OCI-LY1 (cell line): ENCODE measurements at regions not wholly inside any gene's neighbourhood (a gene's known extent, or its start where the extent isn't known, plus 50 kb on each side); places are given as distances from the start of the nearest gene placed in this dataset.

ENCODE experiments used
- H2AFZ ChIP-seq: fragments of 200-600 bp; sonication (generic), shearing (Covaris generic); 2 replicates; pipeline ENCODE4 v1.6.0; 2014; ENCODE audit warnings: antibody characterized with exemption, mild to moderate bottlenecking, low read length
- H3F3A ChIP-seq: fragments of 200-600 bp; sonication (generic), shearing (Covaris generic); 2 replicates; pipeline ENCODE4 v1.6.0; 2014; ENCODE audit warnings: mild to moderate bottlenecking, antibody characterized with exemption, low read length, moderate library complexity; ENCODE audit not compliant: insufficient read depth
- H3K27ac ChIP-seq: fragments of 200-600 bp; sonication (generic); 2 replicates; pipeline ENCODE4 v1.5.1; 2014; ENCODE audit warnings: low read length, mixed run types, mild to moderate bottlenecking, low read depth; ENCODE audit not compliant: poor library complexity, severe bottlenecking
- H3K27me3 ChIP-seq: fragments of 200-600 bp; sonication (generic); 2 replicates; pipeline ENCODE4 v1.6.0; 2014; ENCODE audit warnings: antibody characterized with exemption, mild to moderate bottlenecking, low read length, moderate library complexity; ENCODE audit not compliant: insufficient read depth
- H3K36me3 ChIP-seq: fragments of 200-600 bp; sonication (generic); 2 replicates; pipeline ENCODE4 v1.6.1; 2014; ENCODE audit warnings: mild to moderate bottlenecking, antibody characterized with exemption, low read length, moderate library complexity, mixed read lengths; ENCODE audit not compliant: insufficient read depth
- H3K4me1 ChIP-seq: fragments of 200-600 bp; sonication (generic); 2 replicates; pipeline ENCODE4 v1.5.1; 2014; ENCODE audit warnings: mild to moderate bottlenecking, low read length, moderate library complexity; ENCODE audit not compliant: insufficient read depth, severe bottlenecking
- H3K4me2 ChIP-seq: fragments of 200-600 bp; sonication (generic), shearing (Covaris generic); 2 replicates; pipeline ENCODE4 v1.6.1; 2014; ENCODE audit warnings: low read length
- H3K4me3 ChIP-seq: fragments of 200-600 bp; sonication (generic); 2 replicates; pipeline ENCODE4 v1.5.1; 2014; ENCODE audit warnings: low read length, low read depth, mild to moderate bottlenecking, mixed read lengths; ENCODE audit not compliant: poor library complexity, severe bottlenecking
- H3K79me2 ChIP-seq: fragments of 200-600 bp; shearing (Covaris generic); 2 replicates; pipeline ENCODE4 v1.6.1; 2016; ENCODE audit warnings: mixed run types, low read length, mixed read lengths; ENCODE audit not compliant: insufficient read depth
- H3K9ac ChIP-seq: fragments of 200-600 bp; sonication (generic), shearing (Covaris generic); 2 replicates; pipeline ENCODE4 v1.6.1; 2014; ENCODE audit warnings: mild to moderate bottlenecking, low read length, mixed read lengths
- H3K9me2 ChIP-seq: fragments of 200-600 bp; sonication (generic), shearing (Covaris generic); 2 replicates; pipeline ENCODE4 v1.6.1; 2014; ENCODE audit warnings: low read depth, mild to moderate bottlenecking, low read length, mixed read lengths
- H3K9me3 ChIP-seq: fragments of 200-600 bp; shearing (Covaris generic); 2 replicates; pipeline ENCODE4 v1.6.1; 2014; ENCODE audit warnings: low read length, mixed read lengths
- H4K20me1 ChIP-seq: fragments of 200-600 bp; sonication (generic), shearing (Covaris generic); 2 replicates; pipeline ENCODE4 v1.6.0; 2016; ENCODE audit warnings: mild to moderate bottlenecking, low read length; ENCODE audit not compliant: insufficient read depth
- CTCF ChIP-seq: fragments of 200-600 bp; sonication (generic), shearing (Covaris generic); IDR thresholded peaks from 2 replicates; pipeline ENCODE4 v1.5.1; 2017; ENCODE audit warnings: mild to moderate bottlenecking, antibody characterized with exemption, low read length, moderate library complexity, mixed read lengths
- EZH2 ChIP-seq: fragments of 200-600 bp; sonication (generic), shearing (Covaris generic); IDR thresholded peaks from 2 replicates; pipeline ENCODE4 v1.8.0; 2017; ENCODE audit warnings: borderline replicate concordance, mixed run types, mild to moderate bottlenecking, antibody characterized with exemption, low read length, moderate library complexity, mixed read lengths

DNA sequence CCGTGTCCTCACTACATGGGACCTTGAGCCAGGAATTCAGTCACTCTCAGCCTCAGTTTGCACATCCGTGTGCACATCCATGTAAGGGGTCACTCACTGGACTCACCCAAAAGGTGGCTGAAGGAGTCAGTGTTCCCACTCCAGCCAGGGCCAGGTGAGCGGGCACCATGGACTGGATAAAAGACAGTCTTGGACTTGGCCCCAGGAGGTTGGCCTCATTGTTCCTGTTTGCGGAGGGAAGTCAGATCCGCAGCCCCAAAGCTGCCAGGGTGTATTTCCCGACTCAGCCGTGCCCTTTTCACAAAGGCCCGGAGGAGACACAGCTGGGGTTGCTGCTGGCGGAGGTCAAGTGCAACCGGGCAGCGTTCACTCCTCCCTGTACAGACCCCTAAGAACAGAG, 170.7 kb upstream of the MYL2 start:
- no peak overlapping the region for H3K4me3 ChIP-seq
- H3K27ac ChIP-seq, result no peak overlapping the region
- no peaks in the 10 kb centered on the region for H3F3A ChIP-seq
- TF ChIP-seq CTCF (no peak), EZH2 (no peak)
- H3K36me3 ChIP-seq, result no peaks in the 10 kb centered on the region
- no peaks in the 10 kb centered on the region for H3K9me2 ChIP-seq
- H3K4me1 ChIP-seq, result no peaks in the 10 kb centered on the region
- H2AFZ ChIP-seq, result no peak overlapping the region
- H3K9ac ChIP-seq, result no peak overlapping the region
- H3K4me2 ChIP-seq, result no peak overlapping the region
- H3K9me3 ChIP-seq, result no peaks in the 10 kb centered on the region
- no peaks in the 10 kb centered on the region for H3K27me3 ChIP-seq
- H4K20me1 ChIP-seq, result no peaks in the 10 kb centered on the region
- H3K79me2 ChIP-seq, result no peaks in the 10 kb centered on the region

GRCh38 chr12:111089616-111090015, 169.2 kb upstream of the MYL2 start:
- no peaks in the 10 kb centered on the region for H3K9me2 ChIP-seq
- H3K9ac ChIP-seq, result no peak overlapping the region
- H3K27ac ChIP-seq, result no peak overlapping the region
- H3K36me3 ChIP-seq, result no peaks in the 10 kb centered on the region
- H3K27me3 ChIP-seq, result no peaks in the 10 kb centered on the region
- TF ChIP-seq CTCF (no peak), EZH2 (no peak)
- H3K4me1 ChIP-seq, result no peaks in the 10 kb centered on the region
- no peaks in the 10 kb centered on the region for H3K9me3 ChIP-seq
- no peaks in the 10 kb centered on the region for H3F3A ChIP-seq
- H4K20me1 ChIP-seq, result no peaks in the 10 kb centered on the region
- H3K79me2 ChIP-seq, result no peaks in the 10 kb centered on the region
- H3K4me2 ChIP-seq, result no peak overlapping the region
- H2AFZ ChIP-seq, result no peak overlapping the region
- no peak overlapping the region for H3K4me3 ChIP-seq

GRCh38 chr12:111088409-111088808, 168.0 kb upstream of the MYL2 start:
- Histone ChIP-seq H3K4me3 (no peak overlapping the region), H3K36me3 (no peaks in the 10 kb centered on the region), H3K9ac (no peak overlapping the region), H3K27ac (no peak overlapping the region), H3F3A (no peaks in the 10 kb centered on the region), H3K27me3 (no peaks in the 10 kb centered on the region), H3K79me2 (no peaks in the 10 kb centered on the region), H3K4me2 (no peak overlapping the region), H2AFZ (no peak overlapping the region), H3K9me3 (no peaks in the 10 kb centered on the region), H4K20me1 (no peaks in the 10 kb centered on the region), H3K9me2 (no peaks in the 10 kb centered on the region), H3K4me1 (no peaks in the 10 kb centered on the region)
- TF ChIP-seq EZH2 (no peak), CTCF (no peak)
